Right forelimb (tissue), 1 donor: ENCODE measurements at regions not wholly inside any gene's neighbourhood (a gene's known extent, or its start where the extent isn't known, plus 50 kb on each side); places are given as distances from the start of the nearest gene placed in this dataset.

Experiments
- DNase-seq: peaks from one replicate; pipeline ENCODE4 v3.0.0-alpha.2; 2018

DNA sequence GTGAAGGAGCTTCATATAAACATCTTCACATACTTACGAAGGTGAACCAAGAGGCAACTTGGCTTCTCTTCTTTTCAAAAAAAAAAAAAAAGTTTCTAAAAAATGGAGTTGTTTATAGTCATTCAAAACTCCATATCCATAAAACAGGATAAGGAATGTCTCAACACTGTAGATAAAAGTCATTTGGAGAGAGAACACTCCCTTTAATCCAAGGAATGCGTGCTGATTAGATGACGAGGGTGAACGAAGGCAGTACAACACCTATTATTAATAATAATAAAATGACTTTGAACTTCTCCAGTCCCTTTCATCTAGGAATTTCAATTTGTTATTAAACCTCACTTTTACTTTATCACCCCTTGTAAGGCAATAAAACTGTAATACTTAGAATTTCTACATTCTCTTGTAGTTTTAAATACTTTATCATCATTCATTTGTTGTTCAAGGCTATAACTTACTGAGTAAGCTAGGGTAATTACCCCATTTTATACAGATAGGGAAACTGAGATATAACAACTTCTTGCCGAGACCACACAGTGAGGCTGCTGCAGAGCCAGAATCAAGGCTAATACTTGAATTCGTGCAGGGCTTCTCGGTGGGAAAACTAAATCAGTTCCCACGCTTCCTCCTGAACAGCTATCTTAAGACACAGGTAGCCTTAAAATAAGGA lies 377.1 kb downstream of the EFNA5 start:
- DNase-seq, result no peak

DNA sequence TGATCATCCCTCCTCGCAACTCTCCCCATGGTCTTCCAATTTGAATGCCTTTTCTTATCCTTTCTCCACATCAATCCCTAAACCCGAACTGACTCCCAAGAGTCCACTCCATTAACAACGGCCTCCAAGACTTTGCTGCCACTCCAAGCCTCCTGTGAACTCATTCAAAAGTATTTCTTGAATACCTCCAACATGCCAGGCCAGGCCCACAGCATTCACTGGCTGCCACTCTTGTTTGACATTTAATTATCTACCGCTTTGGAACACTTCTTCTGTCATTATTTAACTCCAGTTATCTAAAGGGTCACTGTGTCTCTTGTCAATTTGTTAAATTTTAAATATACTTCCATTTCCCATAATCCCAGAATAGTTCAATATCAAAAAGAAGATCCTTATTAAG lies 378.9 kb downstream of the EFNA5 start:
- DNase-seq, result no peak

DNA sequence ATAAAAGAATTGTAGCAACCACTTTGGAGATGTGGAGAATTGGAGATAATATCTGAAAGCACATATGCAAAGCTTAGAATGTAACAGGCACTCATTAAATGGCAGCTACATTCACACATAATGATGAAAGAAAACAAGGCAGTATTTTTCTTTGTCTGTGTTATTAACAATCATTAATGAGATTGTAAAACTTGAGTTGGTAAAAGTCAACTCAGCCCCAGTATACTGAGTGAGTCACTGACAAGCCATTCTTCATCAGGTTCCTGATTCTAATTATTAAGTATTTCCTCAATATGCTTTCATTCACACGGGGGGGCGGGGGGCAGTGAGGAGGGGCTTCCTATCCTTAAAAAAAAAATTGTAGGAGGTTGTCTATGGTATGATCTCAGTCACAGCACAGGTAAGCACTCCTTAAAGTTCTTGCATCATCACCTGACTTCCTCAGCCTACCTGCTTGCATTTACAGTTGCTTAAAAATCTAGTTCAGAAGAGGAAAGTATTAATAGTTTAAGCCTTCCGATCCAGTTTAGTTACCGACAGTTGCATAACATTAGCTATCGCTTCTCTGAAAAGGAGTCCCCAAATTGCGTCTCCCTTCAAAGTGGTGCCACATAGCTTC lies 379.8 kb downstream of the EFNA5 start:
- no peak for DNase-seq

DNA sequence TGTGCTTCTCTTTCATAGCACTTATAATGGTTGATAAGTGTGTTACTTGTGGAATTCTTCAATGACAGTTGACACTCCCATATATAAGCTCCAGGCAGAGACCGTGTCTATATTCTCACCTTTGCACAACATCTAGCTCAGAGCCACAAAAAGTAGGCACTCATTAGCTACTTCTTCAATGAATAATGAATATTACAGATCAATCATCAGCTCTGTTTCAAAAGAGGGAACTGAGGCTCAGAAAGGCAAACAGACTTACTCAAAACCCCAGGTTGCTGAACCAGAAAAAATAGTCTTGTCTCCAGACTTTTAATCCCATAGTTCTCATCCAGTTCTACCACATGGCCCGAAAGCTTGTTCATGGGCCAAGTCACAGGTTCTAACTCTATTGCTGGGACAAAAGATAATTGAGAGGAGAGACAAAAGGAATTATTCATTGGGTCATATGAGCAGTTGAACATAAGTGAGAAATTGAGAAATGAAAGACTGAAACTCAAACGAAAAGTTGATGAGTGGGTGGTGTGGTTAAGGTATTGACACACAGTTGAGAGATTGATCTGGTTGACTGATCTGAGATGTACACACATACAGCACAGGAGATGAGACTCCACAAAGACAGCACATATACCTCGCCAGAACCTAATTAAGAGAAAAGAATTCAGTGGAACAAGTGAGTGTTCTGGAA lies 381.6 kb downstream of the EFNA5 start:
- DNase-seq, result no peak

DNA sequence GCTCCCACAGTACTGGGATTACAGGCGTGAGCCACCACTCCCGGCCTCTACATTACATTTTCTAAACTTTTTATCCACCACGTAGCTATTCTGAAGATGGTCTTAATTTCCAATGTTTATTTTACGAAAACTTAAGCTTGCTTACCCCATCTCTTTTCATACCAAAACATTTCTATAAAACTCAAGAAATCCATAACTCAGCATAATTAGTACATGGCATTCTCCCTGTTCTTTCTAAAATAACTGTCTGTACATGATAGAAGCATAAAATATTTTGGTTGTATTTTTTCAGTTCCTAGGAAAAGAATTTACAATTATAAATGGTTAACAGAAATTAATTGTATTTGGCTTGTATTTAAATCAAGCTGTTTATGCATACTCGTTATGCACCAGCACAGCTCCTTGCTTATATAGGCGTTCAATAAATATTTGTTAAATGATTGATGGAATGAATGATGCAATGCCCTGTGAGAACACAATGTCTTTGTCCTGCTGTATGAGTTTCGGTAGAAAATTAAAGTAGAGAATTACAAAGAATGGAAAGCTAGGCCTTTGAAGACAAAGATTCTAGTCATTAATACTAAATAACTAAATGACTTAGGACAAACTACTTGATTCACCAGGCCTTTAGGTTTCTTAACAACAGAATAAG lies 384.2 kb downstream of the EFNA5 start:
- DNase-seq, result no peak

DNA sequence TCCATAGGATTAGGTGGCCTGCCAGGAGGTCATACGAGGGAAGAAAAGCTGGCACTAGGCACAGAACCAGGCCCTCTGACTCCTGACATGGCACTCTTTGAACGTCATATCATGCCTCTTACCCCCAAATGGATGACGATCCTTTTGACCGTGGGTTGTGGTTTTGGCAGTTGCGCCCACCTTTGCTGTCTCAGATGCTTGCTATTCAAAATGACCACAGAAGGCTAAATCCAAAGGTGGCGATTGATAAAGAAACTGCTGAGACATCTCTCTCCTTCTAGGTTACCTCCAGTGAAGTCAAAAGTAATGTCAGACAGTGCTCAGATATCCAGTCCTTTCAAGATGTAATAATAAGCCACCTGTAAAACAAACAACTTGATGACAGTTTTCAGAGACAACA lies 385.0 kb downstream of the EFNA5 start:
- DNase-seq, result no peak

DNA sequence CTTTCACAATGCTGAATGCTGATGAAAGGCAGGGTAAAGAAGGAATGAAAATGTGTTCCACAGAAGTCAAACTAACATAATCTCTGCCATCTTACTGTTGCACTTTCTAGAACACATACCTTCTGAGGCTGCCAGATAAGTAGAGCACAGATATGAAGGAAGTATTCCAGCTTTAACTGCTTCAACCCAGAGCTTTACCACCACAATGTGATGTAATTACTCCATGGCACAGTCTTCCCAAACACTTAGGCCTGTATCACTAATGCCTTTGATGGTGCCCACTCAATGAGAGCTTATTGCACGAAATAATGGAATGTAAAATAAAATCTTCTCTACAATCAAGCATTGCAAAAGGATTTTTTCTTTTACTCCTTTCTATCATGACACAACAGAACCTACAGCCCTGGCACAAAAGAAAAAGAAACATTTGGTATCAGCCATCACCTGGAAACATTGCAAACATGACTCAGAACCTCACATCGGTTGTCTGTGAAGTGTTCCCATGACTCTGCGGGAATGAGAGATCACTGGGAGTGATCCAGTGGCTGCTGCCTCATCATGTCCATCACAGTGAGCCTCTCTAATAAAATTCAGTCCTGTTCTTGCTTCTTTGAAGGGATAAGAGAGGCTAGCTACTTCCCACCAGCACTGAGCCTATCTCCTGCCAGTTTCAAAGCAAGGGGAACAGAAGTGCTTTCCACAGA lies 385.8 kb downstream of the EFNA5 start:
- no peak for DNase-seq

DNA sequence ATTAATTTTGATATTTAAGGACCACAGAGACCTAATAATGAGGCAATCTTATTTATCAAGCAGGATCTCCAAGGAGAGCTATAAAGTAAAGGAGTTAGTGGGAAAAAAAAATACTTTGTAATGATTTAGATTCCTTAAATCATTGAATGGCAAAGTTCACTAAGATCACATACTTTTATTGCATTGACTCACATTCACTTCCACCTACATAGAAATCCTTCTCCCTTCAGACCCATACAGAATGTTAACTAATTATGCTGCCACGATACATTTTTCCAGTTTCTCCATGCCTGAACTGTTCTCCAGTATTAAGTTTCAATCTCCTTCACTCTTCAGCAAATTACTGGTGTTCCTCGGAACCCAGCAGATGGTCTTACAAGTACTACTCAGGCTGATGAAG lies 388.7 kb downstream of the EFNA5 start:
- no peak for DNase-seq

DNA sequence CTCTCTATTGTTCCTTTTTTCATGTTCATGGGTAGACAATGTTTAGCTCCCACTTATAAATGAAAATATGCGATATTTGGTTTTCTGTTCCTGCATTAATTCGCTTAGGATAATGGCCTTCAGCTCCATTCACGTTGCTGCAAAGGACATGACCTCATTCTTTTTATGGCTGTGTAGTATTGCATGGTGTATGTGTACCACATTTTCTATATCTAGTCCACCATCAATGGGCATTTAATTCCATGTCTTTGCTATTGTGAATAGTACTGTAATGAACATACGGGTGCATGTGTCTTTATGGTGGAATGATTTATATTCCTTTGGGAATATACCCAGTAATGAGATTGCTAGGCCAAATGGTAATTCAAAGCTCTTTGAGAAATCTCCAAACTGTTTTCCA lies 392.0 kb downstream of the EFNA5 start:
- no peak for DNase-seq

DNA sequence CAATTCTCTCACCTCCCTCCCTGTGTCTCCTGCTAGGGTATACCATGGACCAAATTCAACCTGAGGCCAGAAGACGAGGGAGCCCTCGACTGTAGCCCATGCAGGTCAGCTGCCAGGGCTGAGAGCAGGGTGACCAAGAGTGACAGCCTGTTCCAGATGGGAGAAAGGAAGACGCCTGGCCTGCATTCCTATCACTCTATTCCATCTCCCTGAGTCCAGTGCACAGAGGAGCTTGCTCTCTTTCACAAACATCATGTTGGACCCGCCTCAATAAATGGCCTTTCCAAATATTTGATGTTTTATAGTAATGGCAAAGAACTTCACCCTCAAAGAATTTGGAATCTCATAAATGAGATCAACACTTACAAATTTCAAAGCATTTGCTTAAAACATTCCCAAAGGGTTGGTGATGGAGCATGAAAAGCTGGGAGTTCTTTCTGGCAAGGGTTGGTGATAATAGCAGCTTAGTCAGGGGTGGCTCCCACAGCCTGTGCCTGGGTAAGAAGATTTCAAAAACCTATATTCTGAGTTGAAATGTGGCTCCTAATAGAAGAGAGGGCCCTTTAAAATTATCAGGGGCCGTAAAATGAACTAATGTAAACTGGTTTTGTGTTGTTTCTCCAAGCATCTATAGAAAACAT lies 393.1 kb downstream of the EFNA5 start:
- DNase-seq, result no peak

DNA sequence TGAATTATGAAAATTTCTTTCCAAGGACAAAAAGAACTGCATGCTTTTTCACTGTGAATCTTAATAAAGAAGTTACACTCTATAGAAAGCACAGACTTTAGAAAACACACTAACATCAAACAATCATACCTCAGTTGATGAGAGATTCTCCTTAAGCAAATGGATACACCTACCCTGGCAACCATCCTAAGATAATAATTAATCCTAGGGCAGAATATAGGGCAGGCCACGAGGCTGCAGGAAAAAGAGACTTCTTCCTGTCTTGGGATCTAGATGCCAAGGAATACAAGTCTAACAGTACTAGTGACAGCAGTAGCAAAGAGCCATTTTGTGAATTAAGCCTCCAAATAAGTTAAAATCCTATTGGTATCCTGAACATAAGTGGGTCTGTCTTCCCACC lies 395.4 kb downstream of the EFNA5 start:
- no peak for DNase-seq

DNA sequence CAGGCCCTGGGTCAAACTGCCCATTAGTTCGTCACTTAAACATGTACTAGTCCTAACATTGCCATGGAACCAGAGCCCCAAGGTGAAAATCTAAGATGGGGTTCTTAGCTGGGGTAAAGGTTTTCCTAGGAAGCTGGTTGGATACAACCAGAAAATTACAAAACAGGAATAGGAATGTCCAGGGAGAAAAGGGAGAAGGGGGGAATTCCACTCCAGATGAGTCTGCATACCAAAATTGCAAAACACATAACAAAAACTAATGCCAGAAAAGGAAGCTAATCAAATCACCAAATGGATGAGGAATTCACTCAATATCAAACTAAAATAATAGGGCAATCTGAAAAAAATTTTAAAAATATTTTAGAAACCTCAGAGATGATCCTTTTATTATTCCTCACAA lies 396.2 kb downstream of the EFNA5 start:
- DNase-seq, result no peak

DNA sequence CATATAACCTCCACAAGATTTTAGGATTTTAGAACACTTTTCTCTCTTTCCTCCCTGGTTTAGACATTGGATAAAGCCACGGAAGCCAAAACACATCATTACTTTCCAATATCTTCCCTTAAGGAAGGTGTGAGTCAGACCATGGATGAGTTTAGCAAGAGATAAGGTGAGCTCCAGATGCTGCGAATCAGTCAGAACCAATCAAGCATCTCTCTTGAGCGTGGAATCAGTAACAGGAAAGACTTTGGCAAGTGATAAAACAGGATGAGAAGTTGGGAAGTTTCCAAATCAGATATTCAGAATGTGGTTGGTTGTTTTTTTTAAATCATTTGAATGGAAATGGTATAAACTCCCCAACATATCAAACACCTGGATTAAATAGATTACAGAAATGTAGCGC lies 397.8 kb downstream of the EFNA5 start:
- DNase-seq, result no peak

DNA sequence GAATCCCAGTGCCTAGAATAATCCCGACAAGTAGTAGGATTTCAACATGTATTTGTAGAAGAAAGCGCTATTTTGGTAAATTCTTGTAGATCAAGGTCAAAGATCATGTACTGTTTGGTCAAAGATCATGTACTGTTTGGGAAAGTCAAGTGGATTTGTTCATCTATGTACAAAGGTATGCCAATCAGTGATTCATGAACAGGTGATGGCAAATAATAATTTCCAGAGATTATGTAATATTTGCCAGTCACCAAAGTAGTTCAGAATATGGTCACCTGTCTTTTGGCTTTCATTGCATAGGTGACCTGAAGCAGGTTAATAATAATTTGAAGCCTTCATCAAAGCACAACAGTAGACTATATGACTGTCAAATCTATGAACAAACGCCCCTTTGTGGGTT lies 398.2 kb downstream of the EFNA5 start:
- DNase-seq, result no peak

DNA sequence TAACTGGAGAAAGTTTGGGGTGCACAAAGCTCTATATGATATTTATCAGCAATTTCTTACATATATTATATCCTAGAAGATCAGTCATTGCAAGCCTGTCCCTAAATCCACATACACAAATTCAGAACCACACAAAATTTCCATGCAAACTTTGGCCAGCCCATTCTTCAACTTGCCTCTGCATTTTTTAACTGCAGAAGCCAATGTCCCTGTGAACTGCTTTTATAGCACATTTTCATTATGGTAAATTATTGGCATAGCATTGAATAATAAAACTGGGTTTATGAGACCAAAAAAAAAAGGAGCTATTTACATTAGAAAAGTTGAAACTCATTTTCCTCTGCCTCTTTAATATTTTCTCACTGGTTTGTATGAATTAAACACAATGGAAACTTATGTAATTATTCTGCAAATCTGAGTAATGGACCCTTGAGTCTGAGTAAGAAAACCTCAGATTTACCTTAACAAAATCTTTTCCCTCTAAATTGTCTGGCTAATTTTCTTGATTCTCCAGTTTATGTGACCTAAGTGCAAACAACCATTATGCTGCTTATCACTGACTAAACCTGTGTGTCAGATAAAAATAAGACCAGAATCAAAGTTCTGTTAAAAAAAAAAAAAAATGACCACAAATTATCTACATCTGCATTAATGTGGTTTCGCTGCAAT lies 398.9 kb downstream of the EFNA5 start:
- DNase-seq, result no peak

DNA sequence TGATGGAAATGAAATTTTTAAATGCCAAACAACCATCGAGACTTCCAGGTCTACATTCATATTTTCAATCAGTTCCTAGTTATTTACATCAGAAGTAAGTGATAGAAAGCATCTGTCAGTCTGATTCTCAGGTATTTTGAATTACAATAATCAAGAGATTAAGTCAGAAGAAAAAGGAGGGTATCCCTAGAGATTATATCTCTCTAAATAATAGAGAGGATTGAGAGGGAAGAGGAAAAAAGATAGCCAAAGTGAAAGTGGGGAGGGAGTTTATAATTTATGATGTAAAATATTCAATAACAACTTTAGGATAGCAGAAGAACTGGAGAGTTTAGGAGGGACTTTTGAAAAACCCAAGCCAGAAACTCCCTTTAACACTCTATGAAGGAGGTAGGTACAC lies 400.2 kb downstream of the EFNA5 start:
- no peak for DNase-seq

DNA sequence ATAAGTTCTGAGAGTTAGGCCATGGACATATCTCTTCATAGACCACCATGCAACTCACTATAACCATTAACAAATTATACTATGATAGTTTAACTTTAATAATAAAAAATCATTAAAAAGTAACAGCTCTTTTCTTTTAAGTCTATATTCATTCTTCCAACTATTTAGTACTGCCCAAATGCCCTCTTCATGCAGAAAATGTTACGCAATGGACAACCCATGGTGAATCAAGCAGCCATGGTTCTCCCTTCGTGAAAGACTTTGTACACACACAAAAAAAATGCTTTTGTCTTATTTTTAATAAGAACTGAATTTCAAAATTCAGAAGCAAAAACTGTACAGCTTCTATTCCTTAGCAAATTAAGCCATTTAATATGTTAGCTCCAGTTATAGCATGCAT lies 401.1 kb downstream of the EFNA5 start:
- DNase-seq, result no peak

DNA sequence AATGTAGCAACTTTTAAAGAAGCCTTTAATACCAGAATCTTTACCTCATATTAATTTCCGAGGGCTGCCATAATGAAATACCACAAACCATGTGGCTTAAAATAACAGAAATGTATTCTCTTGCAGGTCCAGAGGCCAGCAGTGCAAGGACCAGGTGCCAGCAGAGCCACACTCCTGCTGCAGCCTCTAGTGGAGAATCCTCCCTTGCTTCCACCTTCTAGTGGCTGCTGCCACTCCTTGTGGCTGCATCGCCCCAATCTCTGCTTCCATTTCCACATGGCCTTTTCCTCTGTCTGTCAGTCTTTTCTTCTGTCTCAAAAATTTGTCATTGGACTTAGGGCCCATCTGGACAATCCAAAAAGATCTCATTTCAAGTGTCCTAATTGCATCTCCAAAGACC lies 401.5 kb downstream of the EFNA5 start:
- DNase-seq, result no peak

DNA sequence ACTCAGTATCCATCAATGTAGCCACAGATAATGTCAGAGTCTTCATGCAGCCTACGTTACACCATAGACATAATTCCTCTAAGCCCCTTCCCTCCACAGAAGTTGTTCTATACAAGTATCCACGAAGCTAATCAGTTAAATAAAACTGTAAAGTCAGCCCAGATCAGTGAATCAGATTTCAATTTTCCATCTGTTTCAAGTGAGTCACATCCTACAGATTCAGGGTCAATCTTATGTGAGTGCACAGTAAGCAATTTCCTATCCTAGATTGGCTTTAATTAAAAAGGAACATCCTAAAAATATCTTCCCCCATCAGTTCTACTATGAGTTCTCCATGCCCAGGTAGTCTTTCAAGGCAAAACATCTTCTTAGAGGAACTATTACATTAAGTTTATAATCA lies 402.5 kb downstream of the EFNA5 start:
- no peak for DNase-seq

DNA sequence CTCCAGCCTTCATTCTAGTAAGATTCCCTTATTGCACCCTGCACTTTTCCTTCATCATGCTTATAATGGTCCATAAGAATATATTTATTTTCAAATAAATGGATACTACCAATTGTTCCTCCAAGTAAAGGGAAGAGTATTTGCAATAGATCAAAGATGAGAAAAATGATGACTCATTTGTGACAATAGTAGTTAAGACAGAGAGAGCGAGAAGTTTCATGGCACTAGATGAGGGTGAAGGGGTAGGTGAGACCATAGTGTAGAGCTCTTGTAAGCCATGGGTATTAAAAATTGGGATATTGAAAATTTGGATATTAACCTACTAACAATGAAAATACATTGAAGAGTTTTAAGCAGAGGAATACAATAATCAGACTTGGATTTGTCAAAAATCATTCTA lies 404.6 kb downstream of the EFNA5 start:
- no peak for DNase-seq

DNA sequence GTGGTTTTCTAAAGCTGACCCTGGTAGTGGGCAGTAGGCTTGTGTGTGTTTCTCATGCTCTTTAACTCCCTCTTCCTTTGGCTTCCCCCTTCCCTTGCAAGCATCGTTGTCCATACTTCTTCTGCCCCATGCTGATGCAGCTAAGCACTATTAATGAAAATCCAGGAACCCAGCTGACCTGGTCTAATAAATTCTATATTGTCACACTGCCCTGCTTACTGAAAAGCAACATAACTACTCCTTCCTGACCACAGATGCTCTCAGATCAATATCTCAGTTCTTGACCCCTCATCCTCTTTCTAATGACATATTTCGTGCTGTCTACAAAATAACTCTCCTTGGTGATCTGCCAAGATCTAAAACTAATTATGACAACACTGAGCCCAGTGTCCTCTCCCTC lies 405.5 kb downstream of the EFNA5 start:
- DNase-seq, result no peak

DNA sequence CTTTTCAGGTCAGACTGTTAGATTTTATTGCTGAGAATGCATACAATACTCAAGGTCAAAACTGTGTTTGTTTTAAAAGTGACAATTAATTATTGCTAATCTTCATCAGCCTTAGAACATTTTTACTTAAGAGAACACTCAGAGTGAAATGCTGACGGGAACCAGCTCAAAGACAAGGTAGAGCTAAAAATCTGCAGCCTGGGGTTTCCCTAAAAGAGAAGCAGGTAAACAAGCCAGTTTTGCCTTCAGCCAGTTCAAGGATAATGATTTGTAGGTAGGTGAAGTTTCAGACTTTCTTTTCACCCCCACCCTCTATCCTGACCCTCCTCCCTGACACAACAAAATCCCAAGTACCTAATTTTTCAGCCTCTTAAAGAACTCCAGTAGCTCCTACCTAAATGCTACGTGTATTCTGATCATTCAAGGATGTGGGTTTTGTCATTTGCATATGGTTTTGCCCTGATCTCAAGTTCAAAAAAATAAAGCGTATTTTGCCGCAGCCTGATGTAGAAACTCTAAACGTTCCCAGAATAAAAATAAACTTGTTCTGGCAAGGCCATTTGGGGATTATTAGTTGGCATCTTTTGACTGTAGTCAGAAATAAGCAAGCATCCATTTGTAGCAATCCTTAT lies 407.2 kb downstream of the EFNA5 start:
- DNase-seq, result no peak
